ENCODE measurements at regions not wholly inside any gene's neighbourhood (a gene's known extent, or its start where the extent isn't known, plus 50 kb on each side); places are given as distances from the start of the nearest gene placed in this dataset.

DNA sequence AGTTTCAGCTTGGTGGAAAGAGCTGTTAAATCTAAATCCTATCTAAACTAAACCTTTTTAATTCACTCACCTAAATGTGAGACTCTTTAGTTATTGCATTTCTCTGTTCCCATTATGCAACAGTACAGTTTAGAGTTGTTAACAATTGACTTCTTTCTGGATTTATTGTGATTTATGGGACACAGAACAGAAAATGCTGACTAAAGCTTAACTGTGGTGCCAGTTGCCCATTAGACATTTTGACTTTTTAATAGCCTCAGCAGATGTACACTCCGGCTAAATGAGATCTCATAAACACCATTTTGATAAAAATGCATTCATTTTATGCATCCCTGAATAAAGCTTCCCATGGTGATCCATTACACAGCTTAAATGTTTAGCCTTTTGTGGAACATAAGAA is 356.6 kb downstream of the CASP12 start:
- TF ChIP-seq POLR2A (IDR thresholded peaks at IDR 0.05), result no peak
- TF ChIP-seq POLR2AphosphoS5 (IDR thresholded peaks at IDR 0.05), result no peak
- TF ChIP-seq, protein P1, sequence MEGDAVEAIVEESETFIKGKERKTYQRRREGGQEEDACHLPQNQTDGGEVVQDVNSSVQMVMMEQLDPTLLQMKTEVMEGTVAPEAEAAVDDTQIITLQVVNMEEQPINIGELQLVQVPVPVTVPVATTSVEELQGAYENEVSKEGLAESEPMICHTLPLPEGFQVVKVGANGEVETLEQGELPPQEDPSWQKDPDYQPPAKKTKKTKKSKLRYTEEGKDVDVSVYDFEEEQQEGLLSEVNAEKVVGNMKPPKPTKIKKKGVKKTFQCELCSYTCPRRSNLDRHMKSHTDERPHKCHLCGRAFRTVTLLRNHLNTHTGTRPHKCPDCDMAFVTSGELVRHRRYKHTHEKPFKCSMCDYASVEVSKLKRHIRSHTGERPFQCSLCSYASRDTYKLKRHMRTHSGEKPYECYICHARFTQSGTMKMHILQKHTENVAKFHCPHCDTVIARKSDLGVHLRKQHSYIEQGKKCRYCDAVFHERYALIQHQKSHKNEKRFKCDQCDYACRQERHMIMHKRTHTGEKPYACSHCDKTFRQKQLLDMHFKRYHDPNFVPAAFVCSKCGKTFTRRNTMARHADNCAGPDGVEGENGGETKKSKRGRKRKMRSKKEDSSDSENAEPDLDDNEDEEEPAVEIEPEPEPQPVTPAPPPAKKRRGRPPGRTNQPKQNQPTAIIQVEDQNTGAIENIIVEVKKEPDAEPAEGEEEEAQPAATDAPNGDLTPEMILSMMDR (IDR thresholded peaks at IDR 0.05 in 8 of 11, conservative IDR thresholded peaks at IDR 0.05 in 3 of 11), result no peak
- DNase-seq, result no peak
- no peak overlapping the region for H3K27ac ChIP-seq
- WGBS, 5 donors, result 59 to 83% (median 77%) methylated on average over 1 of the region's 1 CpG
- intact Hi-C loops (cut with DNase I; ENCODE audit: low total_unique reads), result no loop called here
- H3K36me3 ChIP-seq, result no peaks in the 10 kb centered on the region
- no peaks in the 10 kb centered on the region for H3K9me3 ChIP-seq
- H3K4me3 ChIP-seq, result no peak overlapping the region
- H3K4me1 ChIP-seq, result no peaks in the 10 kb centered on the region
- no peaks in the 10 kb centered on the region for H3K27me3 ChIP-seq (replicated peaks in 1 of 7)

DNA sequence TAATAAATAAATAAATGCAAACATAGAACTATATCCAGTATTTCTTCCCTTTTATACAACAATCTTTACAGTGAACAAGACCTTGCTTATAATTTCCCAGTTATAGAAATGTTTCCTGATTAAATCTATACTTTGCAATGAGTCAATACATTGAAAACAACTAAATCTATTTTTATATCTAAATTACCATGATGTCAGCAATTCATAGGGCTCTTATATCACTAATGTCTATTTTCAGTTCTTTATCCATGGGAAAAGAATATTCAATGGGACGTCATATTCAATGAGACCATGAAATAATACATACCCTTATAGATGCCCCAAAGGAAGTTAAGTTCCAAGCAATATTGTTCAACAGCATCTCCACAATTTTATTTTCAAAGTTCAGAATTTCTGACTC is 359.9 kb downstream of the CASP12 start:
- intact Hi-C loops (cut with DNase I; ENCODE audit: low total_unique reads), result no loop called here
- Histone ChIP-seq H3K9me3 (no peaks in the 10 kb centered on the region), H3K36me3 (no peaks in the 10 kb centered on the region), H3K27ac (no peak overlapping the region), H3K27me3 (replicated peaks in 1 of 7) (no peaks in the 10 kb centered on the region), H3K4me3 (no peak overlapping the region), H3K4me1 (no peaks in the 10 kb centered on the region)
- WGBS, 5 donors, result 87 to 94% (median 93%) methylated on average over 1 of the region's 1 CpG
- DNase-seq, result no peak
- TF ChIP-seq POLR2A (IDR thresholded peaks at IDR 0.05) (no peak), POLR2AphosphoS5 (IDR thresholded peaks at IDR 0.05) (no peak)
- TF ChIP-seq, protein P1 (IDR thresholded peaks at IDR 0.05 in 8 of 11, conservative IDR thresholded peaks at IDR 0.05 in 3 of 11), result no peak

DNA sequence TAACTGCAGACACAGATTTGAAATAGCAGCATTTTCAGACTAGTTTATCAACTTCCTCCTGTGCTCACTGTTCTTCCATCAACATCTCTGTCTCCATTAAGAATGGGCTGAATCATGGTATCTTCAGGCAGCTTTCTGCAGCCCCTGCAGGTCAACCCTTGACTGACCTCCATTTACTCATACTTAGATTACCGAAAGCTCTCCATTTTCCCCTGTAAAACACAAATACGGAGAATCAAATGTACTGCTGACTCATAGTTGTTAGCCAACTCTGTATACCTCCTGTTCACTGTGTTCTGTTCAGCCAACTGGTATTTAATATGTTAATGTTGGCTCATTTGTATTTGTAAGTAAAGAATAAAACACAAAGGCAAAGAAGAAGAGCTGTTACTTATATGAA is 364.0 kb downstream of the CASP12 start:
- no peaks in the 10 kb centered on the region for H3K27me3 ChIP-seq (replicated peaks in 1 of 7)
- DNase-seq, result no peak
- no peaks in the 10 kb centered on the region for H3K9me3 ChIP-seq
- no peaks in the 10 kb centered on the region for H3K36me3 ChIP-seq
- H3K4me1 ChIP-seq, result no peaks in the 10 kb centered on the region
- WGBS, 5 donors, result 64 to 90% (median 73%) methylated on average over 2 of the region's 2 CpGs
- TF ChIP-seq POLR2A (IDR thresholded peaks at IDR 0.05) (no peak), POLR2AphosphoS5 (IDR thresholded peaks at IDR 0.05) (no peak)
- TF ChIP-seq, protein P1 (IDR thresholded peaks at IDR 0.05 in 8 of 11, conservative IDR thresholded peaks at IDR 0.05 in 3 of 11), result no peak
- no peak overlapping the region for H3K27ac ChIP-seq
- intact Hi-C loops (cut with DNase I; ENCODE audit: low total_unique reads), result no loop called here
- H3K4me3 ChIP-seq, result no peak overlapping the region

DNA sequence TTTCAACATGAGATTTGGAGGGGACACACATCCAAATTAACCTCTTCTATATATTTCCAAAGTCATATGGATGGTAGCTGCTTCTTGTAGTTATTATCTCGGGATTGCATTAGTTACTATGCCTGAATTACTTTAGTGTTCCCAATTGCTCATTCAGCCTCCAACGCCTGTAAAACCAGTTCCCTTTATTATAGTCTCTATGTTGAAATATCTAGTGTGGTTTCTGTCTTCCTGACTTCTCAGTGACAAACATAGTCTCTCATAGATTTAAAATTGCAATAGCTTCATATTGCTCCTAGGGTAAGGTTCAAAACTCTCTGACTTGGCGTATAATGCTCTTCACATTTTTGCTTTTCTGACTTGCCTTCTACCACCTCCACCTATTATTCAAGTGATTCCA is 366.4 kb downstream of the CASP12 start:
- no peaks in the 10 kb centered on the region for H3K9me3 ChIP-seq
- intact Hi-C loops (cut with DNase I; ENCODE audit: low total_unique reads), result no loop called here
- no peak overlapping the region for H3K4me3 ChIP-seq
- DNase-seq, result no peak
- no peaks in the 10 kb centered on the region for H3K27me3 ChIP-seq (replicated peaks in 1 of 7)
- H3K27ac ChIP-seq, result no peak overlapping the region
- no peaks in the 10 kb centered on the region for H3K4me1 ChIP-seq
- WGBS, 5 donors, result 41 to 58% (median 44%) methylated on average over 3 of the region's 3 CpGs
- no peak for TF ChIP-seq POLR2A (IDR thresholded peaks at IDR 0.05)
- TF ChIP-seq, protein P1 (IDR thresholded peaks at IDR 0.05 in 8 of 11, conservative IDR thresholded peaks at IDR 0.05 in 3 of 11), result no peak
- no peak for TF ChIP-seq POLR2AphosphoS5 (IDR thresholded peaks at IDR 0.05)
- no peaks in the 10 kb centered on the region for H3K36me3 ChIP-seq
